ENCODE measurements at regions not wholly inside any gene's neighbourhood (a gene's known extent, or its start where the extent isn't known, plus 50 kb on each side); places are given as distances from the start of the nearest gene placed in this dataset.
"Not testable (repeated sequence)": the region's sequence is repeated elsewhere in the genome, so short reads cannot be mapped to it uniquely, and the experiment has no call there.

DNA sequence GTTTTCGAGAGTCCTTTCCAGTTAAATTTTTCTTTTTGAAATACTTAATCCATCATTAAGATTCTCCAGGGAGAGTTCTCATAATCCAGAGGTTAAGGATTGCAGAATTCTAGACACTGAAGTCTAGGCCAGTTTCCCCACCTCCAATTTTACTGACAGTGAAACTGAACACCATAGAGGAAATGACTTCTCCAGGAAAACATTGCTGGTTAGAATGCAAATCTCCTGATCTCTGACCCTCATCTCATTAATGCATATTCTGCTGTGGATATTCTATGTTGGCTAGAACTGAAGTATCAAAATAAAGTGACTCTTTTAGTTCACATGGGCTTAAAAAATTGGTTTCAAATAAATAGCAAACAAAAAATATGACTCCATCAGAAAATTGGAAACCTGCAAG, 105.8 kb upstream of the UGP2 start:
- H3K27ac Mint-ChIP-seq, result no peak overlapping the region
- CTCF ChIA-PET, result interaction anchor here (0.7 kb wide), 1 partner anchor 17 kb away, joined by 3 read pairs; no protein-coding TSS in a partner anchor

DNA sequence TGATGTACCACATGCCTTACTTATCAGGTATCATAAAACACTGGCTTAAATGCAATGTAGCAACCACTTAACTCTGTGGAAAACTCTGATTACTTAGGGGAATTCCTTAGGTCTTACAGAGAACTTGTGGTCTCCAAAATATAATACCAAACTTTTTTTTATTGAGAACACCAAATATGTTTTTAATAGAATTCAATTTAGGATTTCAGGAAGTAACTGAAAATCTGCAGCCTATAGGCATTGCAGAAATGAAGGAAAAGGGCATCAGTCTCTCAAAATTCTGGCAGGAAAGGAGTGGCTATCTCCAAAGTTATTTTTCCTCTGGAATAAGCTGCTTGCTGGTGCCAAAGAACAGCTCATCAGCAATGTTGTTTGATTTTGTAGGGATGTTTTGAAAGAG, 105.3 kb upstream of the UGP2 start:
- Histone ChIP-seq H3K4me1 (ENCODE audit: insufficient read depth, low read length) (no peaks in the 10 kb centered on the region), H3K36me3 (ENCODE audit: insufficient read depth, low read length) (no peaks in the 10 kb centered on the region), H3K27me3 (ENCODE audit: insufficient read depth, low read length, poor library complexity, severe bottlenecking) (no peaks in the 10 kb centered on the region), H3K4me3 (ENCODE audit: low read length) (no peak overlapping the region), H3K27ac (ENCODE audit: low read depth, low read length) (no peak overlapping the region), H3K9me3 (ENCODE audit: low read length) (no peaks in the 10 kb centered on the region)
- POLR2A ChIA-PET, result no interaction called here
- H3K27ac Mint-ChIP-seq, result no peak overlapping the region
- H3K9me3 Mint-ChIP-seq, result no peaks in the 10 kb centered on the region
- H3K4me1 Mint-ChIP-seq, result no peaks in the 10 kb centered on the region
- no peaks in the 10 kb centered on the region for H3K36me3 Mint-ChIP-seq
- CTCF ChIA-PET, result interaction anchor here (1.1 kb wide), 1 partner anchor 32 kb away, joined by 3 read pairs; no protein-coding TSS in a partner anchor
- no peak for DNase-seq
- H3K4me3 Mint-ChIP-seq, result no peak overlapping the region
- peaks cover 3 to 11% of the 10 kb centered on the region in 2 donors for H3K27me3 Mint-ChIP-seq

More for the DNA sequence above, 105.8 kb upstream of the UGP2 start:
- Mint-ChIP-seq H3K36me3 (no peaks in the 10 kb centered on the region), H3K4me1 (no peaks in the 10 kb centered on the region), H3K9me3 (no peaks in the 10 kb centered on the region), H3K4me3 (no peak overlapping the region), H3K27me3 (peaks cover 3 to 14% of the 10 kb centered on the region in 2 donors)
- Histone ChIP-seq H3K27ac (ENCODE audit: low read depth, low read length) (no peak overlapping the region), H3K4me3 (ENCODE audit: low read length) (no peak overlapping the region), H3K36me3 (ENCODE audit: insufficient read depth, low read length) (no peaks in the 10 kb centered on the region), H3K9me3 (ENCODE audit: low read length) (no peaks in the 10 kb centered on the region), H3K4me1 (ENCODE audit: insufficient read depth, low read length) (no peaks in the 10 kb centered on the region), H3K27me3 (ENCODE audit: insufficient read depth, low read length, poor library complexity, severe bottlenecking) (no peaks in the 10 kb centered on the region)
- DNase-seq, result no peak
- POLR2A ChIA-PET, result no interaction called here

DNA sequence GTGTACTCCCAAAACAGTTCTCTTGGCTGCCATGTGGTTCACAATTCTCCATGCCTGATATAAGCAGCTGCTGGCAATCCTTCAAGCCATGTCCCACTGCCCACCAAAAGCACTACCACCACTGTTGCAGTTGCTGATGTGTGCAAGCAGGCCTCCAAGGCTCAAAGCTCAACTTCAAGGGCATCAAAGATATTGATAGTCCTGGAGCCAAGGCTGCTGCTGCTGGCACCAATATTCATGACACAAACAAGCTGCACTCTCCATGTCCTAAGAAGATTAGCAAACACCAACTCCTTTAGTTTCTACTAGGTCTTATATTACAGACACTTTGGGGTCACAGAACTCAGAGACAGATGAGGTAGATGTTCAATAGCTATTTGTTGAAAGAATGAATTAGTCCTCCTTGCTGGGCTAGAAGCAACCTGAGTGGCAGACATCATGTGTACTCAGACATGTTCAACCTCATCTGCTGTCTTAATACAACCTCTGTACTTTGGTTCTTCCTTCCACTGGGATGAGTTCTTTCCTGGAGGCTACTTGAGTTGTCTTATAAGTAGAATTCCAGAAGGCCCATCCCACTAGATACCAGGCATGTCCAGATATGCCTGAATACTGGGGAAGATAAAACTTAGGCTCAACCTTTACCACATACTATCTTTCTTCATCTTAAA, 104.5 kb upstream of the UGP2 start:
- Histone ChIP-seq H3K27me3 (ENCODE audit: insufficient read depth, low read length, poor library complexity, severe bottlenecking) (no peaks in the 10 kb centered on the region), H3K36me3 (ENCODE audit: insufficient read depth, low read length) (no peaks in the 10 kb centered on the region), H3K4me3 (ENCODE audit: low read length) (no peak overlapping the region), H3K9me3 (ENCODE audit: low read length) (no peaks in the 10 kb centered on the region), H3K4me1 (ENCODE audit: insufficient read depth, low read length) (no peaks in the 10 kb centered on the region), H3K27ac (ENCODE audit: low read depth, low read length) (no peak overlapping the region)
- Mint-ChIP-seq H3K4me1 (no peaks in the 10 kb centered on the region), H3K27ac (no peak overlapping the region), H3K9me3 (no peaks in the 10 kb centered on the region), H3K27me3 (peaks cover 2 to 8% of the 10 kb centered on the region in 2 donors), H3K36me3 (no peaks in the 10 kb centered on the region), H3K4me3 (no peak overlapping the region)
- CTCF ChIA-PET, result interaction anchor here (1.1 kb wide), 1 partner anchor 33 kb away, joined by 3 read pairs; no protein-coding TSS in a partner anchor
- DNase-seq, result no peak
- POLR2A ChIA-PET, result no interaction called here

DNA sequence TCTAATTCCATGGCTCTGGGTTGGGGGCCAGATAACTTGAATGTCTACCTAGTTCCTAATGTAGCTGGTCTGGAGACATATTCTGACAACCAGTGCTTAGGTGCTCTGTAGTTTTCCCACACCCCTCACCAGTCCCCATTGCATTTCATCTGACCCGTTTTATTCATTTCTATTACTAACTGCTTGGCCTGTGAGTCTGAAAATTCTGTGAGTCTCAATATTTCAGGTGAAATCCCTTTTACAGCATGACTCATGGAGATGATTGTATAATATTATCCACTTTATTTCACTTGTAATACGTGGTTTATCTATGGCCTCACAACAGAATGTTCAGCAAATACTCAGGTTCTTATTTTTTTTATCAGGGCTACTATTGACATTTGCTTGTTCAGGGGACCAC, 103.7 kb upstream of the UGP2 start:
- no peaks in the 10 kb centered on the region for H3K9me3 ChIP-seq (ENCODE audit: low read length)
- no peak for DNase-seq
- Mint-ChIP-seq H3K4me3 (no peak overlapping the region), H3K36me3 (no peaks in the 10 kb centered on the region), H3K4me1 (no peaks in the 10 kb centered on the region), H3K9me3 (no peaks in the 10 kb centered on the region), H3K27ac (no peak overlapping the region), H3K27me3 (peaks cover 2 to 4% of the 10 kb centered on the region in 2 donors)
- ChIA-PET POLR2A (no interaction called here), CTCF (no interaction called here)
- H3K36me3 ChIP-seq (ENCODE audit: insufficient read depth, low read length), result no peaks in the 10 kb centered on the region
- H3K4me1 ChIP-seq (ENCODE audit: insufficient read depth, low read length), result no peaks in the 10 kb centered on the region
- H3K27me3 ChIP-seq (ENCODE audit: insufficient read depth, low read length, poor library complexity, severe bottlenecking), result no peaks in the 10 kb centered on the region
- H3K27ac ChIP-seq (ENCODE audit: low read depth, low read length), result no peak overlapping the region
- H3K4me3 ChIP-seq (ENCODE audit: low read length), result no peak overlapping the region

DNA sequence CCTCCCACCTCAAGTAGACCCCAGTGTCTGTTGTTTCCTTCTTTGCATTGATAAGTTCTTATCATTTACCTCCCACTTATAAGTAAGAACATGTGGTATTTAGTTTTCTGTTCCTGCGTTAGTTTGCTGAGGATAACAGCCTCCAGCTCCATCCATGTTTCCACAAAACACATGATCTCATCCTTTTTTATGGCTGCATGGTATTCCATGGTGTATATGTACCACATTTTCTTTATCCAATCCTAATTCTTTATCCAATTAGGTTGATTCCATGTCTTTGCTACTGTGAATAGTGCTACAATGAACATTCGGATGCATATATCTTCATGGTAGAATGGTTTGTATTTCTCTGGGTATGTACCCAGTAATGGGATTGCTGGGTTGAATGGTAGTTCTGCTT, 102.5 kb upstream of the UGP2 start:
- H3K4me3 Mint-ChIP-seq; H3K9me3 ChIP-seq (ENCODE audit: low read length); H3K4me3 ChIP-seq (ENCODE audit: low read length); DNase-seq; H3K4me1 ChIP-seq (ENCODE audit: insufficient read depth, low read length); H3K9me3 Mint-ChIP-seq; H3K27ac ChIP-seq (ENCODE audit: low read depth, low read length); H3K27ac Mint-ChIP-seq; H3K36me3 ChIP-seq (ENCODE audit: insufficient read depth, low read length); H3K36me3 Mint-ChIP-seq; H3K4me1 Mint-ChIP-seq; H3K27me3 Mint-ChIP-seq; POLR2A ChIA-PET; H3K27me3 ChIP-seq (ENCODE audit: insufficient read depth, low read length, poor library complexity, severe bottlenecking); CTCF ChIA-PET: not testable (repeated sequence)

DNA sequence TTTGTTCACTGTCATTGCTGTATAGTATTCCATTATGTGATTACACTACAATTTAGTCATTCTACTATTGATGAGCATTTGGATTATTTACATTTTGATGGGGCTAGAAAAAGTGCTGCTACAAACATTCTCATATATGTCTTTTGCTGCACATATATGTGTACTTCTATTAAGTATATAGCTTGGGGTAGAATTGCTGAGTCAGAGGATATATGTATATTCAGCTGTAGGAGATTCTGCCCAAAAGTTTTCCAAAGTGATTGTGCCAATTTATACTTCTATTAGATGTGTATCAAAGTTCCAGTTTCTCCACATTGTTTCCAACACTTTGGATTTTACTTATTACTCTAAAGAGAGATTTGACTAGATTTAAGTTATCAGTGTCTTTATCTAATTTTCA, 101.7 kb upstream of the UGP2 start:
- Mint-ChIP-seq H3K27me3 (no peaks in the 10 kb centered on the region), H3K4me1 (no peaks in the 10 kb centered on the region), H3K4me3 (no peak overlapping the region), H3K9me3 (no peaks in the 10 kb centered on the region), H3K36me3 (no peaks in the 10 kb centered on the region), H3K27ac (no peak overlapping the region)
- Histone ChIP-seq H3K36me3 (ENCODE audit: insufficient read depth, low read length) (no peaks in the 10 kb centered on the region), H3K27me3 (ENCODE audit: insufficient read depth, low read length, poor library complexity, severe bottlenecking) (no peaks in the 10 kb centered on the region), H3K4me1 (ENCODE audit: insufficient read depth, low read length) (no peaks in the 10 kb centered on the region), H3K9me3 (ENCODE audit: low read length) (no peaks in the 10 kb centered on the region), H3K27ac (ENCODE audit: low read depth, low read length) (no peak overlapping the region), H3K4me3 (ENCODE audit: low read length) (no peak overlapping the region)
- POLR2A ChIA-PET, result no interaction called here
- no peak for DNase-seq
- CTCF ChIA-PET, result no interaction called here

DNA sequence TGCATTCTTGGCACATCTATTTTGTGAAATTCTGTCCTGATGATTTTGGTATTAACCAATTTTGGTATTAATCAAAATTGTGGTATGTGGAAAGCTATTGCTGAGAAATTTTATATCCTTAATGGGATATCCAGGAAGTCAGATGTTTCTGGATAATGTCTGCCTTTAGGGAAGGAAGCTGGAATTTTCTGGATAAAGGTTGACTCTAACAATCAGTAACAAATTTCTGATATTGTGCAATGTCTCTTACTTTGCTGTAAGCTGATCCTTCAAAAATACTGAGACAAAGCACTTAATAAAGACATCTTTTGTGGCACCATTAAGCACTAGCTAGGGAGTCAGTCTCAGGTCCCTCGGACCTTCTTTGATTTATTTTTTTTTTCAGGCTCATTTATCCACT, 100.8 kb upstream of the UGP2 start:
- Mint-ChIP-seq H3K4me1 (no peaks in the 10 kb centered on the region), H3K27me3 (peaks cover 0 to 7% of the 10 kb centered on the region in 2 donors), H3K36me3 (no peaks in the 10 kb centered on the region), H3K27ac (no peak overlapping the region), H3K4me3 (no peak overlapping the region), H3K9me3 (no peaks in the 10 kb centered on the region)
- Histone ChIP-seq H3K36me3 (ENCODE audit: insufficient read depth, low read length) (no peaks in the 10 kb centered on the region), H3K27ac (ENCODE audit: low read depth, low read length) (no peak overlapping the region), H3K27me3 (ENCODE audit: insufficient read depth, low read length, poor library complexity, severe bottlenecking) (no peaks in the 10 kb centered on the region), H3K4me3 (ENCODE audit: low read length) (no peak overlapping the region), H3K9me3 (ENCODE audit: low read length) (no peaks in the 10 kb centered on the region), H3K4me1 (ENCODE audit: insufficient read depth, low read length) (no peaks in the 10 kb centered on the region)
- no peak for DNase-seq
- CTCF ChIA-PET, result no interaction called here
- POLR2A ChIA-PET, result no interaction called here

DNA sequence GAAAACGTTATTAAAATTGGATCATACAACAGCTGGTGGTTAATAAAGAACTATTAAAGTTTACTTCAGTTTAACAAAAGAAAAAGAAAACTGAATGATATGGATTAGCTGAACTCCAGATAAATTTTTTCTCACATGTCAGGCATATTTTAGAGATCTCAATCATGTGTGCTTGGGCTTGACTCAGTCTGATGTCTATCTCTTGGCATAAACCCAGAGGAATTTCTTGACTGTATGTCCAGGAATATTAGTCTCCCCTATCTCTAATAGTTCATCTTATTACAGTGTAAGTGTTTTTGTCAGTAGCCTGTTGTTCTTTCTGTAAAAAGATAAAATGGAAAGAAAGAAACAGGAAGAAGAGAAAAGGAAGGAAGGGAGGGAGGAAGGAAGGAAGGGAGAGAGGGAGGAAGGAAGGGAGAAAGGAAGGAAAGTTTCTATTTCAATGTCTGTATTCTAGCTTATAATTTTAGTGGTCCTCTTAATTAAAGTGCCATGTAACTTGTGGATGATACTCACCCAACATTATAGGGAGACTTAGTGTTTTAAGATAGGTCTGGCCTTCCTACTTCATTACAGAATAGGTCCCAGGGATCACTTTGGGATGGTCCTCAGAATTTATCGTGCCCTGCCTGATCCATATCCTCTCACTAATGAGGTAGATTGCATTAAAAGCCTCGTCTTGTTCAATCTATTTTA, 99.7 kb upstream of the UGP2 start:
- H3K27ac Mint-ChIP-seq, result no peak overlapping the region
- Histone ChIP-seq H3K9me3 (ENCODE audit: low read length) (no peaks in the 10 kb centered on the region), H3K27me3 (ENCODE audit: insufficient read depth, low read length, poor library complexity, severe bottlenecking) (no peaks in the 10 kb centered on the region), H3K4me1 (ENCODE audit: insufficient read depth, low read length) (no peaks in the 10 kb centered on the region), H3K4me3 (ENCODE audit: low read length) (no peak overlapping the region), H3K36me3 (ENCODE audit: insufficient read depth, low read length) (no peaks in the 10 kb centered on the region), H3K27ac (ENCODE audit: low read depth, low read length) (no peak overlapping the region)
- POLR2A ChIA-PET, result no interaction called here
- H3K36me3 Mint-ChIP-seq, result no peaks in the 10 kb centered on the region
- CTCF ChIA-PET, result no interaction called here
- peaks cover 0 to 15% of the 10 kb centered on the region in 2 donors for H3K27me3 Mint-ChIP-seq
- H3K9me3 Mint-ChIP-seq, result peaks cover 4 to 7% (median 5%) of the 10 kb centered on the region in 5 donors
- H3K4me1 Mint-ChIP-seq, result no peaks in the 10 kb centered on the region
- no peak overlapping the region for H3K4me3 Mint-ChIP-seq
- DNase-seq, result no peak
